AG08395 (cell line): ENCODE measurements at regions not wholly inside any gene's neighbourhood (a gene's known extent, or its start where the extent isn't known, plus 50 kb on each side); places are given as distances from the start of the nearest gene placed in this dataset.
"Not testable (repeated sequence)": the region's sequence is repeated elsewhere in the genome, so short reads cannot be mapped to it uniquely, and the experiment has no call there.

Experiments used
- DNase-seq: peaks from one replicate; pipeline ENCODE4 v3.0.0; 2012; ENCODE audit warnings: mixed read lengths, low spot score

DNA sequence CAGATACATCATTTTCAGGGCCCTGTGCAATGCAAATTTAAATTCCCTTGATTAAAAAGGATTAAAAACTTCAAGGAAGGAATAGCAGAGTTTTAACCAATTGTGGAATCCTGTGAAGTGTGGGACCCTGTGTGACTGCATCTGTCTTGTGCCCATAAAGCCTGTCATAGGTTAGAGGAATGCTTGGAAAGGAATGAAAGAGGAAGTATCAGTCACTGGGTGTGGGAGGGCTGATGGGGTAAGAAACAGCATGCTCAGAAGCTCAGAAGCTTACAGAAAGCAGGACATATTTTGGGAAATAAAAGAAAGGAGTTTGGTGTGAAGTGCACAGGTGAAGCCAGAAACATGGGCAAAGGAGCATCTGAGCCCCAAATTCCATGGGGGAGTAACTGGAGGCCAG is 150.8 kb upstream of the ETV3 start:
- DNase-seq, result no peak

DNA sequence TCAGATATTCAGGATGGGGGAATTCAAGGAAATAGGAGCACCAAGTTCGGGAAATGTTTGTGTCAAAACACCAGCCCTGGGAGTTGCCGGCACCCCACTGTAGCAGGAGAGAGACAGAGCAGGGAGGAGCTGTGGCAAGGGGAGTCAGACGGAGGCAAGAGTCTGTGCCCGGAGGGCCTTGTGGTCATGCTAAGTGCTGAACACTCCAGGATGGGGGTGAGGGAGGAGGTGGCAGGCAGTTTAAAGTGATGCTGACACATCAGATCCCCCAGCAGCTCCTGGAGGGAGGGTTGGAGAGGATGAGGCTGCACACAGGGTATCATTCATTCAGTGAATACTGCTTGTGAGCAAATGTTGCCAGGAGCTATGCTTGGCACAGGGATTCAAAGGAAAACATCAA is 150.3 kb upstream of the ETV3 start:
- DNase-seq, result no peak

- DNase-seq, result no peak
Observed at GRCh38 chr1:157288006-157288405, 149.8 kb upstream of the ETV3 start.

- DNase-seq, result no peak
Observed at GRCh38 chr1:157287462-157287861, 149.3 kb upstream of the ETV3 start.

GRCh38 chr1:157286646-157287420 is 148.6 kb upstream of the ETV3 start:
- no peak for DNase-seq

GRCh38 chr1:157286096-157286495 is 147.9 kb upstream of the ETV3 start:
- DNase-seq, result no peak

DNA sequence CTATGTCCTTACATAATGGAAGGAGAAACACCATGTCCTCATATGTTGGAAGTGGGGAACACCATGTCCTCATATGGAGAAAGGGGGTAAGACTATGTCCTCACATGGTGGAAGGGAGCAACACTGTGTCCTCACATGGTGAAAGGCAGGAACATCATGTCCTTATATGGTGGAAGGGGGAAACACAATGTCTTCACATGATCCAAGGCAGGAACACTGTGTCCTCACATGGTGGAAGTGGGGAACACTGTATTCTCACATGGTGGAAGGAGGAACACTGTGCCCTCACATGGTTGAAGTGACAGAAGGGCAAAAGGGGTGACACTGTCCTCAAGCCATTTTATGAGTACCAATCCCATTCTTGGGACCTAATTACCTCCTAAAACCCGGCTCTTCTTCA is 146.3 kb upstream of the ETV3 start:
- DNase-seq, result no peak

- no peak for DNase-seq
Observed at GRCh38 chr1:157279802-157280140, 141.6 kb upstream of the ETV3 start.

DNA sequence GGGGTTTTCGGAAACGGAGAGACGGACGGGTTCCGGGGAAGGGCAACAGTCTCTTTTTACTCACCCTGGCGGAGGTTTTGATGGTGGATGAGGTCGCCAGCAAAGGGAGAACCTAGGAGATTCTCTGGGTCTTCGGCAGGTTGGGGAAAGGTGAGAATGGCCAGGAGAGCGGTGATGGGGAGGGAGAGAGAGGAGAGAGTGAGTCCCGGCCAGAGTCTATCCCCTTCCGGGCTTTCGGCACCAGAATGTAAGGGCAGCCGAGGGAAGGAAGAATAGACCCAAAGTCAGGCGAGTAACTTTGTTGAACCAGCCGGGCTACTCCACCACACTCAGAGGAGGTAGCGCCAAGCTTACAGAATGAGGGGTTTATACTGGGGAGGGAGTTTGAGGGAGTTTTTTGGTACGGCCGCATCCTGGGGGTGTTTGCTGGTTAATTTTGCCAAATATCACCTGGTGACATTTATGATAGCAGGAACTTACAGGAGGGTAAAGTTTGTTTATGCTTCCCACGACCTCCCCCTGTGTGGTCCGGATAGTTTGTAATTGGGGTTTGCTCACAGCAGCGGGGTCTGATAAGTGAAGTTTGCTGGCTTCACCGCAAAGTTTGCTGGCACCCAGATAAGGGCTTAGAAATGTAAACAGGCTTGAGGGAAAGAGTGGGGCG is 141.1 kb upstream of the ETV3 start:
- no peak for DNase-seq

DNA sequence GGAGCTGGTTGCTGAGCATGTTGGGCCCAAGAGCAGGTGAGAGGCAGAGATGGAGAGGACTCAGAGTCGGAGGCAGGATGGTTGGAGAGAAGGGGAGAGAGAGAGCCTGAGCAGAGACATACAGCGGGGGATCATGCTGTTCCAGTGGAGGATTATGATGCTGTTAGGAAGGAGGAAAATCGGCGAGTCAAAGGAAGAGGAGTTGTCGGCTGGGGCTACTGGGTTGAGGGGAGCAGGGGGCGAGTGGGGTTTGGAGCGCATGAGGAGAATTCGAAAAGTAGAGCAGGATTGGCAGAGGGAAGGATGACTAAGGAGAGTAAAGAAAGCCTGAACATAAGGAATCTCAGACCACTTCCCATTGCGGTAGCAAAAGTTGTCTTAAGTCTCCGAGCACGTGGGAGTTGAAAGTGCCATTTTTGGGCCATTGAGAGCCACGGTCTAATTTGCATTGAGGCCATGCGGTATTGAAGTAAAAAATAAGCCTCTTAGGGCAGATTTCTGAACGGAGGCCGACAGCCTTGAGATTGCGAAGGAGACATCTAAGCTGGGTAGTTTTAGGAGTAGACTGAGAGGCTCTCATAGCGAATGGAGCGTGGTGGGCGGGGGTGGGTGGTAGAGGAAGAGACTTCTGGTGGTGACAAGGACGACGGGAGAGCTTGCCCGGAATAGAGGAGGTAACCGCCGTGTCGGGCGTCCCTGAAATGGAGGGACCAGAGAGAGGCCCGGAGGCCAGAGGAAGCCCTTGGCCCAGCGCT is 140.4 kb upstream of the ETV3 start:
- DNase-seq, result no peak

GRCh38 chr1:157277913-157278312 is 139.7 kb upstream of the ETV3 start:
- DNase-seq, result no peak

GRCh38 chr1:157277281-157277680 is 139.1 kb upstream of the ETV3 start:
- DNase-seq, result no peak

- DNase-seq, result peak; percentile 10
Observed at GRCh38 chr1:157274698-157275534, 136.7 kb upstream of the ETV3 start.

DNA sequence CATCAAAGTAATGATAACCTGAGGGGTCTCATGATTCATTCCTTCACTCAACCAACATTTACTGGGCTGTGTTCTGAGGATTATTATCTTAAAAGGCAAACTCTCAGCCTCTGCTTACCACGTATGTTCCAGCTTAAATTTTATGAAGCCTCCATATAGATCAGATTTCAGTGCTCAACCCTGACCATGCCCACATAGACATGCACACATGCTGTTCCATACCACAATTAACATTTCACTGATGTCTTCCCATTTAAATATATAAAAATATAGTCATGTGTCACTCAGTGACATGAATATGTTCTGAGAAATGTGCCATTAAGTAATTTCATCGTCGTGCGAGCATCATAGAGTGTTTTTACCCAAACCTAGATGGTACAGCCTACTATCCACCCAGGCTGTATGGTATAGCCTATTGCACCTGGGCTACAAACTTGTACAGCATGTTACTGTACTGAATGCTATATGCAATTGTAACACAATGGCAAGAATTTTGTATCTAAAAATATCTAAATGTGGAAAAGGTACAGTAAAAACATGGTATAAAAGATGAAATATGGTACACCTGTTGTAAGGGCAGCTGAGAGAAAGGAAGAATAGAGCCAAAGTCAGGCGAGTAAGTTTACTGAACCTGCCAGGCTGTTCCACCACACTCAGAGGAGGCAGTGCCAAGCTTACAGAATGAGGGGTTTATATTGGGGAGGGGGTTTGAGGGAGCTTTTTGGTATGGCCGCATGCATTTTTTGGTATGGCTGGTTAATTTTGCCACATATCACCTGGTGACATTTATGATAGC is 134.7 kb upstream of the ETV3 start:
- no peak for DNase-seq

DNA sequence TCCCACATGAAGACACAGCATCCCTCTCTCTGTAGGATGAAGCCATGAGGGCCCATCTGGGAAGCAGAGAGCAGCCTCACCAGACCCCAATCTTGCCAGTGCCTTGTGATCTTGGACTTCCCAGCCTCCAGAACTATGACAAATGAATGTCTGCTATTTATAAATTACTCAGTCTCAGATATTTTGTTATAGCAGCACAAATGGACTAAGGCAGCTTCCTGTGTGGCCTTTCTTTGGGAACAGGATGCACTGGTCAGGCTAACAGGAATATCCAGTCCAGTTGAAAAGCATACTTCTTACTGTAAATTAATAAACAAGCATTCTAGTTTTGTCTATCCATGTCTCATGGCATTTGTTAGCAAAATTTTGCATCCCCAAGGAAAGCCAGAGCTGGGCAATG is 134.1 kb upstream of the ETV3 start:
- no peak for DNase-seq

- no peak for DNase-seq
Observed at GRCh38 chr1:157270705-157271274, 132.6 kb upstream of the ETV3 start.

DNA sequence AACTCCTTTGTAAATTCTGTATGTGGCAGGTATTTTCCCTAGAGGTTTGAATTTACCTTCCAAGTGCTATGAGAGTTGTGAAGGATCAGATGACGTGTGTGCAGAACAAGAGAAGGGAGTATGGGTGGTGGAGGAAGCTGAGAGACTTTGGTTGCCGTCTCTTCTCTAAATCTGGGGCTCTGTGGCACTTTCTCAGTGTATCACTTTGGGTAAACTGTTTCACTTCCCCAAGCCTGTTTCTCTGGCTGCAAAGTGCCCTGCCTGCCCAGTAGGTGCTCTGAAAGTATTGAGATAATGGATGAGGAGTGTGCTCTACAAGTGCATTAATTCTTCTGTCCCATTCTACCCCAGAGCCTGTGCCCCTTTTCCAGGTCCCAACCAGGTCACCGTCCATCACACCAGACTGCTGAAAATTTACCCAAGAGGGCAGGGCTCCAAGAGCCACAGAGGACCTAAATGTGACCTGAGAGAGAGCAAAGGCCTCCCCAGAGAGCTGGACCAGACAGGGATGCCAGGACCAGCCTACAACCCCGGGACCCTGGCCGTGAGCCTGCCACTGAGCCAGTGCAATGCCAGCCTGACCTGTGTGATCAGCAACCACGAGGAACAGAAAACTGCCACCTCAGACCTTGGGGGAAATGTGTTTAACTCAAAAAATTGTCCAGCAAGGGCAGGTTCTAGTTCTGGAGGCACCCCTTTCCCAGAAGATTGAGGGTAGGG is 131.6 kb upstream of the ETV3 start:
- no peak for DNase-seq

DNA sequence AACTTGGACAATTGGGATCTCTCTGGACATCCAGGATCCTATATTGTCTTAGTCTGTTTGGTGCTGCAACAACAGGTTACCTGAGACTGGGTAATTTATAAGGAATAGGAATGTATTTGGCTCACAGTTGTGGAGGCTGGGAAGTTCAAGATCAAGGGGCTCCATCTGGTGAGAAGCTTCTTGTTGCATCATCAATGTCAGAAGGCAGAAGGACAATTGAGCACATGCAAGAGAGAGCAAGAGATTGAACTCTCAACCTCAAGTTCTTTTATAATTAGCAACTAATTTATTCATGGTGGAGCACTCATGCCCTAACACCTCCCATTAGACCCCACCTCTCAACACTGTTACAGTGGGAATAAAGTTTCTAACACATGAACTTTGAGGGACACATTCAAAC is 124.7 kb upstream of the ETV3 start:
- no peak for DNase-seq

DNA sequence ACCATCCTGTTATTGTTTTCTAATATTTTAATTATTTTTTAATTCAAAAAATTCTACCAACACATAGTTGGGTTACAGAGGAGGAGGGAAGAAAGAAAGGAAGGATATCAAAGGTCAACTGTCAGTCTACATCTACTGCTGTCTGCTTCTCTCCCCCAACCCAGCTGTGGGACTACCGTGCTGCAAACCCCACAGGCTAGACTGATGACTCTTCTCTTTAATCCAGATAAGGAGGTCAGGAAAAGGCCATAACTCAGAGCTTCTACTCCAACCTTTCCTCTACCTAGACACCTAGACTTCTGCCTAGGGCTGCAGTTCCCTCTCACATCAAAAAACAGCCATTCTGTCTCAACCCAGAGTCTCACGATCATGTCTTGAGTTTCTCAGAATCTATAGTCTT is 124.2 kb upstream of the ETV3 start:
- no peak for DNase-seq

GRCh38 chr1:157255891-157256290 is 117.7 kb upstream of the ETV3 start:
- not testable (repeated sequence) for DNase-seq
